ENCODE measurements at regions not wholly inside any gene's neighbourhood (a gene's known extent, or its start where the extent isn't known, plus 50 kb on each side); places are given as distances from the start of the nearest gene placed in this dataset.

DNA sequence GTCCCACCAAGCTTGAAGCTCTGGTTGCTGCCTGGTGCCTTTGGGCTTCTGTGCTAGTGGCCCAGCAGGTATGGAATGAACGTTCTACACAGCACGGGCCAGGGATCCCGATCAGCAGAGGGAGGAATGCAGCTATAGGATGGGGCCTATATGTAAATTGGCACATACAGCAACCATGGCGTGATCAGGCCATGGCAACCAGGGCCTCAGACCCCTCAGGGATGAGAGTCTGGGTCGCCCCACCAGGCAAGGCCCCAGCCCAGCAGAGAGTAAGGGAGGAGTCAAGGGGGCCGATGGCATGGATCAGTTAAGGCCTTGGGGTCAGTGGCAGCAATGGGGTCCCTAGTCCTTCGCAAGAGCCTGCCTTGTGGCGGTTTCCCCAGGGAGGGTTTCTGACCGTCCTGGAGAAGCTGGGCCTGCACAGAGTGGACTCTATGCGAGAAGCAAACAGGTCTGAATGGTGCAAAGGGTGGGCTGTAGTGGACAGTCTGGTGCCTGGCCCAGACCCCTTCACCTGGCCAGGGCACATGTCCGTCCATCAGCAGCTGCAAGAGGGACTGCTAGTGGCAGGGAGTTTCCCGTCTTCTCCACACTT lies 98.2 kb upstream of the SLC22A11 start:
- no peak overlapping the region for H3K4me3 ChIP-seq (ENCODE audit: control insufficient read depth, low read depth, low read length)
- TF ChIP-seq, protein P1, sequence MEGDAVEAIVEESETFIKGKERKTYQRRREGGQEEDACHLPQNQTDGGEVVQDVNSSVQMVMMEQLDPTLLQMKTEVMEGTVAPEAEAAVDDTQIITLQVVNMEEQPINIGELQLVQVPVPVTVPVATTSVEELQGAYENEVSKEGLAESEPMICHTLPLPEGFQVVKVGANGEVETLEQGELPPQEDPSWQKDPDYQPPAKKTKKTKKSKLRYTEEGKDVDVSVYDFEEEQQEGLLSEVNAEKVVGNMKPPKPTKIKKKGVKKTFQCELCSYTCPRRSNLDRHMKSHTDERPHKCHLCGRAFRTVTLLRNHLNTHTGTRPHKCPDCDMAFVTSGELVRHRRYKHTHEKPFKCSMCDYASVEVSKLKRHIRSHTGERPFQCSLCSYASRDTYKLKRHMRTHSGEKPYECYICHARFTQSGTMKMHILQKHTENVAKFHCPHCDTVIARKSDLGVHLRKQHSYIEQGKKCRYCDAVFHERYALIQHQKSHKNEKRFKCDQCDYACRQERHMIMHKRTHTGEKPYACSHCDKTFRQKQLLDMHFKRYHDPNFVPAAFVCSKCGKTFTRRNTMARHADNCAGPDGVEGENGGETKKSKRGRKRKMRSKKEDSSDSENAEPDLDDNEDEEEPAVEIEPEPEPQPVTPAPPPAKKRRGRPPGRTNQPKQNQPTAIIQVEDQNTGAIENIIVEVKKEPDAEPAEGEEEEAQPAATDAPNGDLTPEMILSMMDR (conservative IDR thresholded peaks at IDR 0.05; ENCODE audit: control insufficient read depth, insufficient read depth, low read depth, low read length) = no peak
- no peak for DNase-seq (ENCODE audit: low read depth)

DNA sequence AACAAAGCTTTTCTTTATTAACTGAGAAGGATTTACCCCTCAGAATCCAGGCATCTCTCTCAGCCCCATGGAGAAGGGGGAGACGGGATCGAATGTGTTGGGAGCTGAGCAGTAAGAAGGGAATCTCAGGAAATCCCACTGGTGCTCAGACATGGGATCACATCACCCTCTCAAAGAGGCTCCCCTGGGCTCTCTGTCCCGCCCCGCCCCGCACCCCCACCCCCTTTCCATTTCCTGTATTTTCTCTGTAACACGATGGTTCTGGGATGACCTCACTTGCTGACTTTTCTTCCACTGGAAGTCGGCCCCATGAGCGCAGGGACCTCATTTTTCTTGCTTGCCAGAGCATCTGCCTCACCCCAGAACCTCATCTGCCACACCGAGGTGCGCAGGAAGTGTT lies 96.7 kb upstream of the SLC22A11 start:
- no peak overlapping the region for H3K4me3 ChIP-seq (ENCODE audit: control insufficient read depth, low read depth, low read length)
- DNase-seq (ENCODE audit: low read depth) = no peak
- TF ChIP-seq, protein P1 (conservative IDR thresholded peaks at IDR 0.05; ENCODE audit: control insufficient read depth, insufficient read depth, low read depth, low read length) = no peak

- H3K4me3 ChIP-seq (ENCODE audit: control insufficient read depth, low read depth, low read length) = no peak overlapping the region
- TF ChIP-seq, protein P1 (conservative IDR thresholded peaks at IDR 0.05; ENCODE audit: control insufficient read depth, insufficient read depth, low read depth, low read length) = no peak
- DNase-seq (ENCODE audit: low read depth) = no peak
Observed at GRCh38 chr11:64459609-64460008, 96.1 kb upstream of the SLC22A11 start.

DNA sequence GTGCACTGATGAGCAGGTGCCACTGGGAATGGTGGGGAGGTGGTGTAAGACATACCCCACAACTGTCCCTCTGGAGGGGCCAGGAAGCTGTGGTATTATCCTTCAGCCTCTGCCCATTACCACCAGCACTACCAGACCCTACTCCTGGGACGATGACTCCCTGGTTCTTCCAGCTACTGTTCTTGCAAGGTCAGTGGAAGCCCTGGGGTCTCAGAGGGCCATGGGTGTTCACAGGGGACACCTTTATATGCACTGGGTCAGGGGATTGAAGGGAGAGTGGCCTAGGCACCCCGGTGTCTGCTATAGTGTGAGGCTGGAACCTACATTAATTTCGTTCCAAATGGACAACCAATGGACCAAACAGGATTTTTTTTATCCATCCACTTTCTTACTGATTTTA lies 94.7 kb upstream of the SLC22A11 start:
- TF ChIP-seq, protein P1 (conservative IDR thresholded peaks at IDR 0.05; ENCODE audit: control insufficient read depth, insufficient read depth, low read depth, low read length) = no peak
- H3K4me3 ChIP-seq (ENCODE audit: control insufficient read depth, low read depth, low read length) = no peak overlapping the region
- no peak for DNase-seq (ENCODE audit: low read depth)

DNA sequence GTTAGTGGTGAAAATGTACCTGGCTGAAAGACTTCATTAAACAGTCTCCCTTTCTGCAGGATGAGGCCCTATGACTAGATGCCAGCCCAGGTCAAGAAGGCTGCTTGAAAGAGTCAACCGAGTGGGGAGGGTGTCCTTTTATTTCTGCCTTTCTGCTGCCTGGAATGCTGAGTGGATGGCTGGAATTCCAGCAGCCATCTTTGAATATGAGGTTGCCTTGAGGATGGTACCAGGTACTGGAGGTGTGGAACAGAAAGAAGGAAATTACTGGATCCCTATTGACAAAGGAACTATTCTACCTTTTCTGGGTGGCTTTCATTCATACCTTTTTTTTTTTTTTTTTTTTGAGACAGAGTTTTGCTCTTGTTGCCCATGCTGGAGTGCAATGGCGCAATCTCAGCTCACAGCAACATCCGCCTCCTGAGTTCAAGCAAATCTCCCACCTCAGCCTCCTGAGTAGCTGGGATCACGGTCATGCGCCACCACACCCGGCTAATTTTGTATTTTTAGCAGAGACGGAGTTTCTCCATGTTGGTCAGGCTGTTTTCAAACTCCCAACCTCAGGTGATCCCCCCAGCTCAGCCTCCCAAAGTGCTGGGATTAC lies 89.5 kb upstream of the SLC22A11 start:
- H3K4me3 ChIP-seq (ENCODE audit: control insufficient read depth, low read depth, low read length) = no peak overlapping the region
- TF ChIP-seq, protein P1 (conservative IDR thresholded peaks at IDR 0.05; ENCODE audit: control insufficient read depth, insufficient read depth, low read depth, low read length) = no peak
- DNase-seq (ENCODE audit: low read depth) = no peak

- H3K4me3 ChIP-seq (ENCODE audit: control insufficient read depth, low read depth, low read length) = no peak overlapping the region
- no peak for DNase-seq (ENCODE audit: low read depth)
- TF ChIP-seq, protein P1 (conservative IDR thresholded peaks at IDR 0.05; ENCODE audit: control insufficient read depth, insufficient read depth, low read depth, low read length) = no peak
Observed at GRCh38 chr11:64469288-64469687, 86.5 kb upstream of the SLC22A11 start.

Data from fibroblast of mammary gland (primary cell).